Sigmoid colon (tissue), 3 donors: ENCODE measurements at regions not wholly inside any gene's neighbourhood (a gene's known extent, or its start where the extent isn't known, plus 50 kb on each side); places are given as distances from the start of the nearest gene placed in this dataset.

Experiments
- POLR2A ChIP-seq, 2 donors: fragments of 450-650 bp; IDR thresholded peaks; one replicate each; pipeline ENCODE4 v1.6.1; 2016; ENCODE audit warnings: antibody characterized with exemption in 2 of 2, mild to moderate bottlenecking in 2 of 2, moderate library complexity in 2 of 2
- TF ChIP-seq, protein P1 (sequence below), 4 experiments: fragments of 450-650 bp in 3 of 4; fragments of 200-600 bp in 1 of 4; IDR thresholded peaks; one replicate each; pipeline ENCODE4 v1.5.1; 2016 to 2019; ENCODE audit warnings: antibody characterized with exemption in 4 of 4, mild to moderate bottlenecking in 3 of 4, moderate library complexity in 2 of 4

GRCh38 chr18:28820353-28820752, 643.4 kb upstream of the CDH2 start:
- TF ChIP-seq, protein P1, sequence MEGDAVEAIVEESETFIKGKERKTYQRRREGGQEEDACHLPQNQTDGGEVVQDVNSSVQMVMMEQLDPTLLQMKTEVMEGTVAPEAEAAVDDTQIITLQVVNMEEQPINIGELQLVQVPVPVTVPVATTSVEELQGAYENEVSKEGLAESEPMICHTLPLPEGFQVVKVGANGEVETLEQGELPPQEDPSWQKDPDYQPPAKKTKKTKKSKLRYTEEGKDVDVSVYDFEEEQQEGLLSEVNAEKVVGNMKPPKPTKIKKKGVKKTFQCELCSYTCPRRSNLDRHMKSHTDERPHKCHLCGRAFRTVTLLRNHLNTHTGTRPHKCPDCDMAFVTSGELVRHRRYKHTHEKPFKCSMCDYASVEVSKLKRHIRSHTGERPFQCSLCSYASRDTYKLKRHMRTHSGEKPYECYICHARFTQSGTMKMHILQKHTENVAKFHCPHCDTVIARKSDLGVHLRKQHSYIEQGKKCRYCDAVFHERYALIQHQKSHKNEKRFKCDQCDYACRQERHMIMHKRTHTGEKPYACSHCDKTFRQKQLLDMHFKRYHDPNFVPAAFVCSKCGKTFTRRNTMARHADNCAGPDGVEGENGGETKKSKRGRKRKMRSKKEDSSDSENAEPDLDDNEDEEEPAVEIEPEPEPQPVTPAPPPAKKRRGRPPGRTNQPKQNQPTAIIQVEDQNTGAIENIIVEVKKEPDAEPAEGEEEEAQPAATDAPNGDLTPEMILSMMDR (IDR thresholded peaks at IDR 0.05), result no peak
- no peak for TF ChIP-seq POLR2A (IDR thresholded peaks at IDR 0.05)
